Ovary (tissue), 7 donors: ENCODE measurements at regions not wholly inside any gene's neighbourhood (a gene's known extent, or its start where the extent isn't known, plus 50 kb on each side); places are given as distances from the start of the nearest gene placed in this dataset.

Experiments used
- DNase-seq, 5 donors: peaks; one replicate each; pipeline ENCODE4 v3.0.0-alpha.2; 2019 to 2020
- H3K27ac ChIP-seq, 2 donors: fragments of 200-600 bp; one replicate each; pipeline versions ENCODE4 v1.5.1 to v1.8.0; 2019 to 2022
- H3K27me3 ChIP-seq: fragments of 200-600 bp; one replicate; pipeline ENCODE4 v1.8.0; 2022
- H3K36me3 ChIP-seq: fragments of 200-600 bp; sonication (generic); one replicate; pipeline ENCODE4 v1.5.1; 2019
- H3K4me1 ChIP-seq: one replicate; pipeline ENCODE4 v1.8.1; 2013; ENCODE audit warnings: mild to moderate bottlenecking, moderate library complexity; ENCODE audit not compliant: insufficient read depth
- H3K4me3 ChIP-seq: fragments of 200-600 bp; sonication (generic); one replicate; pipeline ENCODE4 v1.5.1; 2017
- H3K9me3 ChIP-seq, 2 donors: fragments of 200-600 bp in 1 of 2; sonication (generic) in 1 of 2; one replicate each; pipeline versions ENCODE4 v1.5.1 to v1.8.1; 2013 to 2019; ENCODE audit warnings: mild to moderate bottlenecking in 1 of 2, moderate library complexity in 1 of 2
- EP300 ChIP-seq: sonication (generic); formaldehyde crosslinking; IDR thresholded peaks from one replicate; pipeline ENCODE4 v1.6.1; 2017; ENCODE audit warnings: antibody characterized with exemption
- POLR2A ChIP-seq: fragments of 450-650 bp; IDR thresholded peaks from one replicate; pipeline ENCODE4 v1.6.1; 2017; ENCODE audit warnings: antibody characterized with exemption, mild to moderate bottlenecking, moderate library complexity
- WGBS, 3 donors: extraction: QIAGEN DNeasy Blood & Tissue Kit in 1 of 3; methylation state at CpG; one replicate each; pipeline versions ENCODE4 v1.1.5 to v1.1.7; 2013 to 2017; 5-methylcytosine and 5-hydroxymethylcytosine counted together
- intact Hi-C, 4 donors: fragments of 100-400 bp; cut with DNase I; formaldehyde crosslinking; loops; one replicate each; pipeline versions ENCODE4 v1.11.0 to v1.15.1; 2022 to 2023
- TF ChIP-seq, protein P1 (sequence below), 3 donors: fragments of 450-650 bp in 2 of 3; fragments of 200-600 bp in 1 of 3; IDR thresholded peaks; one replicate each; pipeline versions ENCODE4 v1.5.1 to v1.8.0; 2016 to 2022; ENCODE audit warnings: antibody characterized with exemption in 3 of 3, mild to moderate bottlenecking in 1 of 3
- donor health status: DM: no; HTN: no; CAD: no; lungs with moderate emphysema.
- donor health status: DM: no; HTN: no; CAD: no.
- donor health status: Bipolar disorder and iron deficiency.
- donor health status: DM: no; HTN: no; CAD: no.
- donor health status: DM: yes; HTN: yes; CAD: no.

DNA sequence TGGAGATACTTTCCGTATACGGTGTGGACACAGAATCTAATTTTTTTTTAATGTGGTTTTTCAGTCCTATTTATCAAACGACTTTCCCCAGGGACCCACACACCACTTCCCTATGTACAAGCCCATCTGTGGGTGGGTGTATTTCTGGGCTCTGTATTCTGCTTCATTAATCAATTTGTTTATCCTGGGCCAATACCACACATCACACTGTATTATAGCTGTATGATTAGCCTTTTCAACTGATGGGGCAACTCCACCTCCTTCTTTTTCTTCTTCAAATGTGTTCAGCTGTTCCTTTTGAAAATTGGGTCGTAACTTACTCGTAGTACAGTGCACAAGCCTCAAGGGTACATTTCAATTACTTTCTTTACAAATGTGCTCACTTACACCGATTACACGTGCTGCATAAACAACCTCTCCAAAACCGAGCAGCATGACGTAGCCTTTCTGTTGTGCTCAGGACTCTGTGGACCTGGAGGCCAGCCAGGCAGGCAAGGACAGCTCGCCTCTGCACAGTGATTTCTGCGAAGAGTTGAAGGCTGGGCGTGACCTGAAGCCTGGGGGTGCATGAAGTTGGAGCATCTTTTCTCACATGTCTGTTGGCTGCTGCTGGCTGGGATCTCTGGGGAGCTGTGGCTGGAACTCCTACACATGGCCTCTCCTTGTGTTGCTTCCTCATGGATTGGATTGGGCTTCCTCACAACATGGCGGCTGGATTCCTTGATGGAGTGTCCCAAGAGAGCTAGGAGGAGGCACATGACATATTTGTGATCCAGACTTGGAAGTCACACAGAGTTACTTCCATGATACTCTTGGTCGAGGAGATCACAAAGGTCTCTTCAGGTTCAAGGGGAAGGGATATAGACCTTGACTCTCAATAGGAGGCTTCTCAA, 126.5 kb downstream of the CRYAA start:
- intact Hi-C loops, result no loop called here
- TF ChIP-seq, protein P1, sequence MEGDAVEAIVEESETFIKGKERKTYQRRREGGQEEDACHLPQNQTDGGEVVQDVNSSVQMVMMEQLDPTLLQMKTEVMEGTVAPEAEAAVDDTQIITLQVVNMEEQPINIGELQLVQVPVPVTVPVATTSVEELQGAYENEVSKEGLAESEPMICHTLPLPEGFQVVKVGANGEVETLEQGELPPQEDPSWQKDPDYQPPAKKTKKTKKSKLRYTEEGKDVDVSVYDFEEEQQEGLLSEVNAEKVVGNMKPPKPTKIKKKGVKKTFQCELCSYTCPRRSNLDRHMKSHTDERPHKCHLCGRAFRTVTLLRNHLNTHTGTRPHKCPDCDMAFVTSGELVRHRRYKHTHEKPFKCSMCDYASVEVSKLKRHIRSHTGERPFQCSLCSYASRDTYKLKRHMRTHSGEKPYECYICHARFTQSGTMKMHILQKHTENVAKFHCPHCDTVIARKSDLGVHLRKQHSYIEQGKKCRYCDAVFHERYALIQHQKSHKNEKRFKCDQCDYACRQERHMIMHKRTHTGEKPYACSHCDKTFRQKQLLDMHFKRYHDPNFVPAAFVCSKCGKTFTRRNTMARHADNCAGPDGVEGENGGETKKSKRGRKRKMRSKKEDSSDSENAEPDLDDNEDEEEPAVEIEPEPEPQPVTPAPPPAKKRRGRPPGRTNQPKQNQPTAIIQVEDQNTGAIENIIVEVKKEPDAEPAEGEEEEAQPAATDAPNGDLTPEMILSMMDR (IDR thresholded peaks at IDR 0.05), result no peak
- TF ChIP-seq POLR2A, result no peak
- TF ChIP-seq EP300, result no peak
- no peaks in the 10 kb centered on the region for H3K27me3 ChIP-seq
- no peak overlapping the region for H3K4me3 ChIP-seq
- WGBS, 3 donors, result 77 to 83% (median 77%) methylated on average over 14 of the region's 14 CpGs
- H3K27ac ChIP-seq, result no peak overlapping the region
- no peaks in the 10 kb centered on the region for H3K4me1 ChIP-seq
- DNase-seq, result peak in 2 of 5 donors; percentile 10 to 13
- no peaks in the 10 kb centered on the region for H3K9me3 ChIP-seq
- no peaks in the 10 kb centered on the region for H3K36me3 ChIP-seq

DNA sequence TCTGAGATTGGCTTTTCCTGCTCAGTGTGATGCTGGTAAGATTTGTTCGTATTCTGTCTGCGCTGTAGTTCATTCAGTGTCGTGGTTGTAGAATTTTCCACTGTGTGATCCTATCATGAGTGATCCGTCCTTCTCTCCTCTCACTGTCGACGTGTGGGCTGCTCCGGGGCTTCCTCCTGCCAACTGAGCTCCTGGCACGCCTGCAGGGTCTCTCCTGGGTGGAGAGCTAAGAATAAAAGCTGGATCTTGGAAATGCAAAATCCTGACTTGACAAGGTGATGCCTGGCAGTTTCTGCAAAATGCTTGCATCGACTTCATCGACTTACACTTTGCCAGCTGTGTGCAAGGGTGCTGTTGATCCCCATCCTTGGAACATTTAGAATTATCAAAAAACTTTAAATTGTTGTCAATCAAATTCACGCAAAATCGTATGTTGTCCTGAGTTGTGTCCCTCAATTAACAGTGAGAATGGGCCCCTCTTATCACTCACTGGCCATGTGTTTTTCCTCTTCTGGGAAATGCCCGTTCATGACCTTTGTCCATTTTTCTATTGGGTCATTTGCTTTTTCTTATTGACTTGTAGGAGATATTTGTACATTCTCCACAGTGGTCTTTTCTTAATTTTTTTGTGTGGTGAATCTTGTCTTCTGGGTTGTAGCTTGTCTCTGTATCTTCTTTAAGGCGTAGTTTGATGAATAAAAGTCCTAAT, 125.5 kb downstream of the CRYAA start:
- TF ChIP-seq EP300 (no peak), POLR2A (no peak)
- TF ChIP-seq, protein P1 (IDR thresholded peaks at IDR 0.05), result no peak
- Histone ChIP-seq H3K27me3 (no peaks in the 10 kb centered on the region), H3K36me3 (no peaks in the 10 kb centered on the region), H3K27ac (no peak overlapping the region), H3K4me3 (no peak overlapping the region), H3K9me3 (no peaks in the 10 kb centered on the region), H3K4me1 (no peaks in the 10 kb centered on the region)
- DNase-seq, result peak in 1 of 5 donors; percentile 21
- intact Hi-C loops, result no loop called here
- WGBS, 3 donors, result 38 to 42% (median 42%) methylated on average over 14 of the region's 14 CpGs

DNA sequence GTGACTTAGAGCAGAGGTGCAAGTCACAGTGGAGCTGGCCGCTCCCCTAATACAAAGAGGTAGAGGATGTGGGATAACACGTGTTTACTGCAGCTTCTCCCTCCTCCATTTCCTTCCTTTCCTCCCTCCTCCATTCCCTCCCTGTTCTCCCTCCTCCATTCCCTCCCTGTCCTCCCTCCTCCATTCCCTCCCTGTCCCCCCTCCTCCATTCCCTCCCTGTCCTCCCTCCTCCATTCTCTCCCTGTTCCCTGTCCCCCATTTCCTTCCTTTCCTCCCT, 124.0 kb downstream of the CRYAA start:
- no peaks in the 10 kb centered on the region for H3K4me1 ChIP-seq
- TF ChIP-seq EP300, result no peak
- TF ChIP-seq, protein P1 (IDR thresholded peaks at IDR 0.05), result no peak
- no peak for TF ChIP-seq POLR2A
- no peak overlapping the region for H3K27ac ChIP-seq
- WGBS, 3 donors, result 61 to 66% (median 65%) methylated on average over 2 of the region's 2 CpGs
- no peaks in the 10 kb centered on the region for H3K36me3 ChIP-seq
- no peak overlapping the region for H3K4me3 ChIP-seq
- intact Hi-C loops, result no loop called here
- H3K9me3 ChIP-seq, result no peaks in the 10 kb centered on the region
- DNase-seq, result no peak
- H3K27me3 ChIP-seq, result no peaks in the 10 kb centered on the region

DNA sequence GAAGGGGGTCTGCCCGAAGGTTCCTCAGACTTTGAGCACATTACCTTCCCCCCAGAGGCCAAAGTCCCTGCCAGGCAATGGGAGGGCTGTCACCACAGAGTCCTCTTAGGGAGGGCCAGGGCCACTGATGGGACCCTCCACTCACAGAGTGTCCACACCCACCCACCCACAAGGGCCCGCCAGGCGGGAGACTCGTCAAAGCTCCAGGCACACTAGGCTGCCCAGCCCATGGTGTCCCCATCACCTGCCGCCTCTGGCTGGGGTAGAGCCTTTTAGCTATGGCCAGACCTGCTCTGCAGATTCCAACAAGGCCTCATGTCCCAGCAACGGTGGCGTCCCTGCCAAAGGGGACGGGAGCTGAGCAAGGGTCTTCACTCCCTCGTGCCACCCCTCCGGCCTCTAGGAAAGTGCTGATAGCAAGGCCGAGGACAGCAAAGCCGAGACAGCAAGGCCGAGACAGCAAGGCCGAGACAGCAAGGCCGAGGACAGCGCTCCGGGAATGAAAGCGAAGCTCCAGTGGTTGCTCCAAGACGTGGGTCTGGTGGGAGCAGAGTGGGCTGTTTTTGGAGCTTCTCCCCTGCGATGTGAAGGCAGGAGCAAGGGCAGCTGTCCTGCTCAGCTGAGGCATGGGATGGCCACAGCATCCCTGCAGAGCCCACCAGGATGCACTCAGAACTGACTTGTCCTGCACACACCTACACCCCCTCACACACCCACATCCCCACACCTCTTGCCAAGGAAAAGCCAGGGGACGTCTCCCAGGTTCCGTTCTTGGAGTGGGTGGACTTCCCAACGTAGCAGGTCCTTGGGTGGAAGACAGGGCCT, 123.4 kb downstream of the CRYAA start:
- no peaks in the 10 kb centered on the region for H3K9me3 ChIP-seq
- intact Hi-C loops, result no loop called here
- H3K4me3 ChIP-seq, result no peak overlapping the region
- no peak for TF ChIP-seq EP300
- TF ChIP-seq, protein P1 (IDR thresholded peaks at IDR 0.05), result no peak
- H3K27ac ChIP-seq, result no peak overlapping the region
- no peaks in the 10 kb centered on the region for H3K27me3 ChIP-seq
- no peaks in the 10 kb centered on the region for H3K36me3 ChIP-seq
- peak in 1 of 5 donors; percentile 17 for DNase-seq
- H3K4me1 ChIP-seq, result no peaks in the 10 kb centered on the region
- WGBS, 3 donors, result 90 to 94% (median 92%) methylated on average over 19 to 23 of the region's 23 CpGs
